NCI-H146 treated with DMSO at 0.1 percent for 48 hours (cell line): ENCODE measurements at regions not wholly inside any gene's neighbourhood (a gene's known extent, or its start where the extent isn't known, plus 50 kb on each side); places are given as distances from the start of the nearest gene placed in this dataset.
A peak's percentile ranks its signal among the peaks of the same experiment; 100 is the strongest.
"Not testable (repeated sequence)": the region's sequence is repeated elsewhere in the genome, so short reads cannot be mapped to it uniquely, and the experiment has no call there.

Experiments used
- DNase-seq: peaks from one replicate; lab custom pipeline; 2025; ENCODE audit not compliant: unreplicated experiment; lab: John Stamatoyannopoulos, UW

- DNase-seq: not testable (repeated sequence)
Observed at GRCh38 chr20:51927970-51928369, 125.6 kb upstream of the SALL4 start.

- no peak for DNase-seq
Observed at GRCh38 chr20:51926670-51927305, 124.5 kb upstream of the SALL4 start.

GRCh38 chr20:51924509-51924908 is 122.2 kb upstream of the SALL4 start:
- no peak for DNase-seq

- no peak for DNase-seq
Observed at GRCh38 chr20:51923633-51924032, 121.3 kb upstream of the SALL4 start.

GRCh38 chr20:51922812-51923211 is 120.5 kb upstream of the SALL4 start:
- DNase-seq: not testable (repeated sequence)

- DNase-seq: no peak
Observed at GRCh38 chr20:51918561-51918960, 116.2 kb upstream of the SALL4 start.

GRCh38 chr20:51917886-51918535 is 115.7 kb upstream of the SALL4 start:
- no peak for DNase-seq

- no peak for DNase-seq
Observed at GRCh38 chr20:51916244-51916643, 113.9 kb upstream of the SALL4 start.

GRCh38 chr20:51914758-51915157 is 112.4 kb upstream of the SALL4 start:
- DNase-seq: no peak

- no peak for DNase-seq
Observed at GRCh38 chr20:51910321-51911050, 108.2 kb upstream of the SALL4 start.

GRCh38 chr20:51906679-51907078 is 104.4 kb upstream of the SALL4 start:
- DNase-seq: no peak

GRCh38 chr20:51906049-51906448 is 103.7 kb upstream of the SALL4 start:
- DNase-seq: no peak

GRCh38 chr20:51902933-51903332 is 100.6 kb upstream of the SALL4 start:
- DNase-seq: no peak

GRCh38 chr20:51900443-51900842 is 98.1 kb upstream of the SALL4 start:
- DNase-seq: no peak

- DNase-seq: no peak
Observed at GRCh38 chr20:51899674-51900073, 97.4 kb upstream of the SALL4 start.

GRCh38 chr20:51898788-51899187 is 96.5 kb upstream of the SALL4 start:
- no peak for DNase-seq

- DNase-seq: no peak
Observed at GRCh38 chr20:51894619-51895018, 92.3 kb upstream of the SALL4 start.

- no peak for DNase-seq
Observed at GRCh38 chr20:51894201-51894600, 91.9 kb upstream of the SALL4 start.

- no peak for DNase-seq
Observed at GRCh38 chr20:51893723-51894122, 91.4 kb upstream of the SALL4 start.

- DNase-seq: no peak
Observed at GRCh38 chr20:51890003-51890402, 87.7 kb upstream of the SALL4 start.

GRCh38 chr20:51889466-51889865 is 87.1 kb upstream of the SALL4 start:
- no peak for DNase-seq

- DNase-seq: peak; percentile 20
Observed at GRCh38 chr20:51888291-51888690, 86.0 kb upstream of the SALL4 start.
